Panc1 (cell line): ENCODE measurements at regions not wholly inside any gene's neighbourhood (a gene's known extent, or its start where the extent isn't known, plus 50 kb on each side); places are given as distances from the start of the nearest gene placed in this dataset.

ENCODE experiments used
- ATAC-seq: fragments of 200-7000 bp; cut with Tn5 transposase; 2 replicates; pipeline ENCODE4 v1.9.1; 2020; ENCODE audit warnings: mild to moderate bottlenecking, moderate library complexity
- BruUV-seq: library from RNA; stranded (reverse); fragments of 400-500 nt; replicated peaks from 2 replicates; lab custom pipeline; 2021; lab: Mats Ljungman, UMichigan
- CTCF ChIA-PET: fragments of 300-600 bp; sonication (Branson Sonifier 250); formaldehyde crosslinking; loops from one replicate; lab custom pipeline; 2022; ENCODE audit warnings: antibody characterized with exemption; lab: Charles Lee
- POLR2A ChIA-PET: fragments of 300-600 bp; sonication (Branson Sonifier 250); formaldehyde crosslinking; loops from one replicate; lab custom pipeline; 2022; ENCODE audit warnings: antibody characterized with exemption; lab: Charles Lee
- DNase-seq: peaks from one replicate; pipeline ENCODE4 v3.0.0-alpha.2; 2010; ENCODE audit warnings: low read depth, low spot score
- H3K27ac ChIP-seq: 2 replicates; pipeline ENCODE4 v1.5.1; 2011; ENCODE audit warnings: mild to moderate bottlenecking, low read length, inconsistent platforms
- H3K27me3 ChIP-seq: fragments of 200-500 bp; sonication (Bioruptor generic); 2 replicates; pipeline ENCODE4 v1.6.0; 2014; ENCODE audit warnings: low read length, inconsistent platforms; ENCODE audit not compliant: control insufficient read depth, insufficient read depth
- H3K36me3 ChIP-seq: fragments of 200-500 bp; sonication (Bioruptor generic); 2 replicates; pipeline ENCODE4 v1.5.1; 2014; ENCODE audit warnings: inconsistent platforms, mild to moderate bottlenecking, low read length, moderate library complexity; ENCODE audit not compliant: control insufficient read depth, insufficient read depth
- H3K4me1 ChIP-seq: 2 replicates; pipeline ENCODE4 v1.5.1; 2011; ENCODE audit warnings: inconsistent platforms, mild to moderate bottlenecking, low read length, moderate library complexity; ENCODE audit not compliant: control insufficient read depth, insufficient read depth
- H3K4me3 ChIP-seq, 2 experiments: 2 replicates each; pipeline ENCODE4 v1.5.1; 2011 to 2012; ENCODE audit warnings: low read depth in 2 of 2, low read length in 2 of 2, mild to moderate bottlenecking in 2 of 2, inconsistent platforms in 1 of 2, moderate library complexity in 1 of 2
- H3K9me3 ChIP-seq: fragments of 200-500 bp; sonication (Bioruptor generic); 2 replicates; pipeline ENCODE4 v1.5.1; 2014; ENCODE audit warnings: low read depth, mild to moderate bottlenecking, inconsistent platforms, low read length, moderate library complexity; ENCODE audit not compliant: control insufficient read depth, insufficient read depth
- POLR2AphosphoS5 ChIP-seq: IDR thresholded peaks from 2 replicates; pipeline ENCODE4 v1.6.1; 2012; ENCODE audit warnings: mild to moderate bottlenecking, low read depth, low read length, moderate library complexity
- SIN3A ChIP-seq: IDR thresholded peaks from 2 replicates; pipeline ENCODE4 v1.6.1; 2012; ENCODE audit warnings: low read depth, mild to moderate bottlenecking, low read length, moderate library complexity, borderline replicate concordance; ENCODE audit not compliant: insufficient read depth
- TCF7L2 ChIP-seq: IDR thresholded peaks from 2 replicates; pipeline ENCODE4 v1.6.1; 2011; ENCODE audit warnings: mild to moderate bottlenecking, low read depth, low read length, inconsistent platforms
- in situ Hi-C: cut with HindIII; loops from 2 replicates; pipeline ENCODE4 v1.10.0; 2016; ENCODE audit warnings: low sequenced_read_pairs, low pct_unique_long_range_greater_than_20kb
- intact Hi-C: fragments of 100-400 bp; cut with micrococcal nuclease; formaldehyde crosslinking; loops from one replicate; pipeline ENCODE4 v1.10.0; 2022; ENCODE audit not compliant: unreplicated experiment
- TF ChIP-seq, protein P1 (sequence below): fragments of 450-650 bp; IDR thresholded peaks from 2 replicates; pipeline ENCODE4 v1.5.1; 2017; ENCODE audit warnings: mild to moderate bottlenecking
- TF ChIP-seq, protein P2 (sequence below), 2 experiments: IDR thresholded peaks; 2 replicates each; pipeline ENCODE4 v1.6.1; 2011 to 2012; ENCODE audit warnings: low read depth in 2 of 2, control low read depth in 1 of 2, low read length in 1 of 2, mild to moderate bottlenecking in 1 of 2, moderate library complexity in 1 of 2; ENCODE audit not compliant: insufficient read depth in 1 of 2

DNA sequence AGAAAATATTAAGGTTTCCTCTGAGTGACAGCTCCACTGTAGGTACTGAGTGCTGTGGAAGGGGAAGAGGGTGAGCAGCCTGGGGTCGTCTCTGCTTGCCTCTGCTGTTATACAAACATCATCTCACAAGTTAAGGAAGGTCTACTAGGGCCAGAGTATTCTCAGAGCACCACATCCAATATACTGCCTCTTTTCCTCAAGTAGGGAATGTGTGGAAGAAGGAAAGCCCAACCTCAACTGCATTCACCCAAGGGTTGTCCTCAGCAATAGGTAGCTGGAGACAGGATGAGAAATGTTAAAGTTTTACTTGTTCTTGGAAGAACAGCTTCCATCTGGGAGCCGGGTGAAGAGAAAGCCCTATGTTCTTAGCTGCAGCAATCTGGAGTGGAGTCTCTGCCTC is 1062.3 kb upstream of the CDH10 start:
- H3K4me3 ChIP-seq: no peak overlapping the region
- H3K36me3 ChIP-seq: no peaks in the 10 kb centered on the region
- in situ Hi-C loops: no loop called here
- ATAC-seq: no peak
- H3K27me3 ChIP-seq: no peaks in the 10 kb centered on the region; the same call in 1 of the 2 replicates
- intact Hi-C loops: no loop called here
- DNase-seq: no peak
- TF ChIP-seq TCF7L2 (no peak), POLR2AphosphoS5 (no peak), SIN3A (no peak)
- TF ChIP-seq, protein P1, sequence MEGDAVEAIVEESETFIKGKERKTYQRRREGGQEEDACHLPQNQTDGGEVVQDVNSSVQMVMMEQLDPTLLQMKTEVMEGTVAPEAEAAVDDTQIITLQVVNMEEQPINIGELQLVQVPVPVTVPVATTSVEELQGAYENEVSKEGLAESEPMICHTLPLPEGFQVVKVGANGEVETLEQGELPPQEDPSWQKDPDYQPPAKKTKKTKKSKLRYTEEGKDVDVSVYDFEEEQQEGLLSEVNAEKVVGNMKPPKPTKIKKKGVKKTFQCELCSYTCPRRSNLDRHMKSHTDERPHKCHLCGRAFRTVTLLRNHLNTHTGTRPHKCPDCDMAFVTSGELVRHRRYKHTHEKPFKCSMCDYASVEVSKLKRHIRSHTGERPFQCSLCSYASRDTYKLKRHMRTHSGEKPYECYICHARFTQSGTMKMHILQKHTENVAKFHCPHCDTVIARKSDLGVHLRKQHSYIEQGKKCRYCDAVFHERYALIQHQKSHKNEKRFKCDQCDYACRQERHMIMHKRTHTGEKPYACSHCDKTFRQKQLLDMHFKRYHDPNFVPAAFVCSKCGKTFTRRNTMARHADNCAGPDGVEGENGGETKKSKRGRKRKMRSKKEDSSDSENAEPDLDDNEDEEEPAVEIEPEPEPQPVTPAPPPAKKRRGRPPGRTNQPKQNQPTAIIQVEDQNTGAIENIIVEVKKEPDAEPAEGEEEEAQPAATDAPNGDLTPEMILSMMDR: no peak
- no peaks in the 10 kb centered on the region for H3K4me1 ChIP-seq
- H3K27ac ChIP-seq: no peak overlapping the region
- no TSS peak for BruUV-seq
- ChIA-PET CTCF (no interaction called here), POLR2A (no interaction called here)
- no peaks in the 10 kb centered on the region for H3K9me3 ChIP-seq

DNA sequence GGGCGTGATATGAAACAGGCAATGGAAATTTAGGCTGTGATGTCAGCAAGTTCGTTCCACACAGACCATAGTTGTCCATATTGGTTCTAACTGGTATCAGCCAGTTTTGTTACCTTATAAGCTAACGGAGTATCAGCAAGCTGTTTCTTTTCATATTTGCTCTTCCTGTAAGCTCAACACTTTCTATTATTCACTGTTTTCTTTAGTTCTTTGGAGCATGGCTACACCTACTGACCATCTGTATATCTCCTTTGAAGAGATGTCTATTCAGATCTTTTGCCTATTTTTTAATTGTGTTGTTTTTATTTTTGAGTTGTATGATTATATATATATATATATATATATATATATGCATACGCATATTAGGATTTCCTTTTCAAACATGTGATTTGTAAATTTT is 1057.2 kb upstream of the CDH10 start:
- DNase-seq: no peak
- in situ Hi-C loops: no loop called here
- intact Hi-C loops: no loop called here
- no peak for ATAC-seq
- Histone ChIP-seq H3K27me3 (no peaks in the 10 kb centered on the region), H3K9me3 (no peaks in the 10 kb centered on the region), H3K27ac (no peak overlapping the region), H3K4me3 (no peak overlapping the region), H3K36me3 (no peaks in the 10 kb centered on the region), H3K4me1 (no peaks in the 10 kb centered on the region)
- BruUV-seq: no TSS peak
- CTCF ChIA-PET: no interaction called here
- TF ChIP-seq, protein P2, sequence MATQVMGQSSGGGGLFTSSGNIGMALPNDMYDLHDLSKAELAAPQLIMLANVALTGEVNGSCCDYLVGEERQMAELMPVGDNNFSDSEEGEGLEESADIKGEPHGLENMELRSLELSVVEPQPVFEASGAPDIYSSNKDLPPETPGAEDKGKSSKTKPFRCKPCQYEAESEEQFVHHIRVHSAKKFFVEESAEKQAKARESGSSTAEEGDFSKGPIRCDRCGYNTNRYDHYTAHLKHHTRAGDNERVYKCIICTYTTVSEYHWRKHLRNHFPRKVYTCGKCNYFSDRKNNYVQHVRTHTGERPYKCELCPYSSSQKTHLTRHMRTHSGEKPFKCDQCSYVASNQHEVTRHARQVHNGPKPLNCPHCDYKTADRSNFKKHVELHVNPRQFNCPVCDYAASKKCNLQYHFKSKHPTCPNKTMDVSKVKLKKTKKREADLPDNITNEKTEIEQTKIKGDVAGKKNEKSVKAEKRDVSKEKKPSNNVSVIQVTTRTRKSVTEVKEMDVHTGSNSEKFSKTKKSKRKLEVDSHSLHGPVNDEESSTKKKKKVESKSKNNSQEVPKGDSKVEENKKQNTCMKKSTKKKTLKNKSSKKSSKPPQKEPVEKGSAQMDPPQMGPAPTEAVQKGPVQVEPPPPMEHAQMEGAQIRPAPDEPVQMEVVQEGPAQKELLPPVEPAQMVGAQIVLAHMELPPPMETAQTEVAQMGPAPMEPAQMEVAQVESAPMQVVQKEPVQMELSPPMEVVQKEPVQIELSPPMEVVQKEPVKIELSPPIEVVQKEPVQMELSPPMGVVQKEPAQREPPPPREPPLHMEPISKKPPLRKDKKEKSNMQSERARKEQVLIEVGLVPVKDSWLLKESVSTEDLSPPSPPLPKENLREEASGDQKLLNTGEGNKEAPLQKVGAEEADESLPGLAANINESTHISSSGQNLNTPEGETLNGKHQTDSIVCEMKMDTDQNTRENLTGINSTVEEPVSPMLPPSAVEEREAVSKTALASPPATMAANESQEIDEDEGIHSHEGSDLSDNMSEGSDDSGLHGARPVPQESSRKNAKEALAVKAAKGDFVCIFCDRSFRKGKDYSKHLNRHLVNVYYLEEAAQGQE (IDR thresholded peaks at IDR 0.05; ENCODE audit: insufficient read depth in 1 of 2, low read depth in 2 of 2, low read length in 1 of 2): no peak
- TF ChIP-seq SIN3A (no peak), TCF7L2 (no peak), POLR2AphosphoS5 (no peak)
- TF ChIP-seq, protein P1: no peak
- POLR2A ChIA-PET: no interaction called here
